ENCODE measurements at regions not wholly inside any gene's neighbourhood (a gene's known extent, or its start where the extent isn't known, plus 50 kb on each side); places are given as distances from the start of the nearest gene placed in this dataset.

DNA sequence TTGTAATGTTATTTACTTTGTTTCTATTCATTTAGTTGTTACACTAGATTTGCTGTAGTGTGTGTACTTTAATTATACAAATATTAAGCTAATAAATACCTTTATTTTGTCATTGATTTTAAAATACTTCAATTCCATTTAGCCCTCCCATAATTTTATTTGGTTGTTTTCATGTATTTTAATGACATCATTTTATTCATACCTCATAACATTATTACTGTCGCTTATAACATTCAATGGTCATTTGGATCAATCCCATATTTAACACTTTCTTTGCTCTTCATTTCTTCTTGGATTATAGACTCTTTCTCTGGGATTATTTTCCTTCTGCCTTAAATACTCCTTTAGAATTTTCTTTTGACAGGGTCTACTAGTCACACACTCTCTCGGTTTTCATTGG, 86.6 kb upstream of the CAND1 start:
- Histone ChIP-seq H3K4me2 (ENCODE audit: insufficient read depth, low read length) (no peak overlapping the region), H3K79me2 (ENCODE audit: control insufficient read depth, insufficient read depth, low read length) (no peaks in the 10 kb centered on the region), H3K9me3 (replicated peaks; ENCODE audit: control insufficient read depth, insufficient read depth, low read depth, low read length) (no peaks in the 10 kb centered on the region), H3K4me3 (no peak overlapping the region), H3K9me1 (ENCODE audit: control insufficient read depth, insufficient read depth, low read length) (no peaks in the 10 kb centered on the region), H2AFZ (ENCODE audit: low read depth, low read length) (no peak overlapping the region), H3K36me3 (ENCODE audit: control insufficient read depth, insufficient read depth, low read length) (no peaks in the 10 kb centered on the region), H3K9ac (ENCODE audit: insufficient read depth in 1 of 2, low read depth in 2 of 2, low read length in 2 of 2) (no peak overlapping the region), H3K4me1 (replicated peaks in 1 of 2; ENCODE audit: control insufficient read depth in 2 of 2, insufficient read depth in 2 of 2, low read length in 2 of 2) (no peaks in the 10 kb centered on the region), H4K20me1 (replicated peaks; ENCODE audit: control insufficient read depth, insufficient read depth, low read length) (no peaks in the 10 kb centered on the region), H3K27me3 (ENCODE audit: control insufficient read depth in 2 of 2, insufficient read depth in 2 of 2, low read length in 2 of 2) (no peaks in the 10 kb centered on the region), H3K27ac (ENCODE audit: extremely low read depth, low read depth, low read length) (no peak overlapping the region)
- WGBS (ENCODE audit: insufficient coverage, low coverage, missing lambda C conversion rate) = 8% methylated on average over 2 of the region's 2 CpGs
- ChIA-PET POLR2A (no interaction called here), CTCF (ENCODE audit: low intra/inter-chr PET ratio) (no interaction called here)
- in situ Hi-C loops (cut with MboI) = no loop called here
- DNase-seq (ENCODE audit: extremely low read depth in 1 of 4, low spot score in 3 of 4) = no peak
- TF ChIP-seq BCOR (IDR thresholded peaks at IDR 0.05) = no peak
- no peak for TF ChIP-seq CBX5 (IDR thresholded peaks at IDR 0.05; ENCODE audit: borderline replicate concordance, low read depth)
- TF ChIP-seq ZNF212 (CRISPR knock-in tag; IDR thresholded peaks at IDR 0.05) = no peak
- no peak for TF ChIP-seq POLR2AphosphoS5 (IDR thresholded peaks at IDR 0.05; ENCODE audit: control insufficient read depth, insufficient read depth, low read depth, low read length)
- TF ChIP-seq NCOA2 (IDR thresholded peaks at IDR 0.05; ENCODE audit: partially characterized antibody in 2 of 2) = no peak
- TF ChIP-seq SMAD4 (CRISPR knock-in tag; conservative IDR thresholded peaks at IDR 0.05) = no peak
- TF ChIP-seq ZBTB8A (IDR thresholded peaks at IDR 0.05; ENCODE audit: partially characterized antibody) = no peak
- TF ChIP-seq NFXL1 (CRISPR knock-in tag; IDR thresholded peaks at IDR 0.05) = no peak
- no peak for TF ChIP-seq PHF21A (IDR thresholded peaks at IDR 0.05; ENCODE audit: borderline replicate concordance, low read depth)
- TF ChIP-seq ELK3 (CRISPR knock-in tag; IDR thresholded peaks at IDR 0.05) = no peak
- TF ChIP-seq NFE2 (IDR thresholded peaks at IDR 0.05; ENCODE audit: low read depth) = no peak
- no peak for TF ChIP-seq IFI16 (CRISPR knock-in tag; IDR thresholded peaks at IDR 0.05)
- intact Hi-C loops (cut with micrococcal nuclease) = no loop called here
- FAIRE-seq = no peak
- no TSS peak for BruUV-seq (replicated peaks)
- ATAC-seq = no peak

Data from K562 (cell line).